A673 (cell line): ENCODE measurements at regions not wholly inside any gene's neighbourhood (a gene's known extent, or its start where the extent isn't known, plus 50 kb on each side); places are given as distances from the start of the nearest gene placed in this dataset.

Experiments used
- BruUV-seq: library from RNA; stranded (reverse); fragments of 400-500 nt; replicated peaks from 2 replicates; lab custom pipeline; 2021; lab: Mats Ljungman, UMichigan
- CTCF ChIA-PET: fragments of 300-600 bp; sonication (Branson Sonifier 250); formaldehyde crosslinking; loops from one replicate; lab custom pipeline; 2022; ENCODE audit warnings: antibody characterized with exemption; lab: Charles Lee
- POLR2A ChIA-PET: fragments of 300-600 bp; sonication (Branson Sonifier 250); formaldehyde crosslinking; loops from one replicate; lab custom pipeline; 2022; ENCODE audit warnings: antibody characterized with exemption; ENCODE audit not compliant: low non-redundant PET; lab: Charles Lee
- DNase-seq: peaks from one replicate; pipeline ENCODE4 v3.0.0-alpha.2; 2015; ENCODE audit warnings: low spot score
- H3K27ac ChIP-seq: fragments of 200-600 bp; sonication (generic); 2 replicates; pipeline ENCODE4 v1.5.1; 2016; ENCODE audit warnings: mixed run types, low read depth, mild to moderate bottlenecking, mixed read lengths, antibody characterized with exemption, low read length; ENCODE audit not compliant: poor library complexity, severe bottlenecking
- H3K27me3 ChIP-seq: fragments of 200-600 bp; sonication (generic); replicated peaks from 2 replicates; pipeline ENCODE4 v1.6.1; 2017; ENCODE audit warnings: mixed run types, low read depth, mild to moderate bottlenecking, mixed read lengths, antibody characterized with exemption, low read length; ENCODE audit not compliant: insufficient read depth, poor library complexity
- H3K36me3 ChIP-seq: fragments of 200-600 bp; sonication (generic); 2 replicates; pipeline ENCODE4 v1.6.1; 2016; ENCODE audit warnings: mixed run types, mild to moderate bottlenecking, mixed read lengths, antibody characterized with exemption, low read length; ENCODE audit not compliant: insufficient read depth, poor library complexity, severe bottlenecking
- H3K4me1 ChIP-seq: fragments of 200-600 bp; sonication (generic); 2 replicates; pipeline ENCODE4 v1.6.1; 2017; ENCODE audit warnings: mixed run types, mild to moderate bottlenecking, mixed read lengths, antibody characterized with exemption, low read length; ENCODE audit not compliant: insufficient read depth, poor library complexity, severe bottlenecking
- H3K4me3 ChIP-seq: fragments of 200-600 bp; sonication (generic); 2 replicates; pipeline ENCODE4 v1.5.1; 2016; ENCODE audit warnings: low read depth, mixed run types, mild to moderate bottlenecking, mixed read lengths, low read length; ENCODE audit not compliant: poor library complexity, severe bottlenecking
- H3K9me3 ChIP-seq: fragments of 200-600 bp; sonication (generic); 2 replicates; pipeline ENCODE4 v1.6.1; 2016; ENCODE audit warnings: mixed run types, low read depth, mild to moderate bottlenecking, mixed read lengths, antibody characterized with exemption, low read length; ENCODE audit not compliant: poor library complexity, severe bottlenecking
- EZH2 ChIP-seq: fragments of 200-600 bp; sonication (generic); IDR thresholded peaks from 2 replicates; pipeline ENCODE4 v1.6.1; 2017; ENCODE audit warnings: borderline replicate concordance, low read depth, mild to moderate bottlenecking, mixed read lengths, antibody characterized with exemption, low read length; ENCODE audit not compliant: poor library complexity, severe bottlenecking
- intact Hi-C: fragments of 100-400 bp; cut with micrococcal nuclease; formaldehyde crosslinking; loops from one replicate; pipeline ENCODE4 v1.10.0; 2022; ENCODE audit not compliant: unreplicated experiment
- TF ChIP-seq, protein P1 (sequence below): fragments of 300-800, 200-600 bp; sonication (generic); conservative IDR thresholded peaks from 2 replicates; pipeline ENCODE4 v1.5.1; 2017; ENCODE audit warnings: low read depth, mild to moderate bottlenecking, antibody characterized with exemption, low read length, moderate library complexity, mixed read lengths

DNA sequence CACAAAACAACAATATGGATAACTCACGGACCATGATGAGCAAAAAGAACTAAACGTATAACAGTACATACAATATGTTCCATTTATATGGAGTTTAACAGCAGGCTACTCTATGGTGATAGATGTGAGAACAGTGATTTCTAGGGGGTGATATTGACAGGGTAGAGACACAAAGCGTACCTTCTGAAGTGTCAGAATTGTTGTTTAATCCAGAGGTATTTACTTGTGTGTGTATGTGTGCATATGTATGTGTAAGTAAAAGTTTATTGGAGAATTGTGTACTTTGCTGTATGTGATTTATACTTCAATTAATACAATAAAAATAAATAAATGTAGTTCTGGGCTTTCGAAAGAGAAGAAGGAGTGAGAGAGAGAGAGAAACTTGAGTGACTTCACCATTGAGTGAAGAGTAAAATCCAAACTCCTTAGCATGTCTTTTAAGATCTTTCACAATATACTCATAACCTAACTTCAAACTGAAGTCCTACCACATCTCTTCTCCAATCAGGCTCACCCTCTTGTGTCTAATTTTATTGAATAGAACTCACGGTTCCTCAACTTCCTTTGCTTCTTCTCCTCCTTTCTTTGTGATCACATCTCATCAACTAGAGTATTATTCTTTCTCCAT lies 126.0 kb upstream of the KLF7 start:
- Histone ChIP-seq H3K9me3 (no peaks in the 10 kb centered on the region), H3K4me1 (no peaks in the 10 kb centered on the region), H3K27me3 (no peaks in the 10 kb centered on the region), H3K27ac (no peak overlapping the region), H3K36me3 (no peaks in the 10 kb centered on the region), H3K4me3 (no peak overlapping the region)
- no peak for TF ChIP-seq EZH2
- TF ChIP-seq, protein P1, sequence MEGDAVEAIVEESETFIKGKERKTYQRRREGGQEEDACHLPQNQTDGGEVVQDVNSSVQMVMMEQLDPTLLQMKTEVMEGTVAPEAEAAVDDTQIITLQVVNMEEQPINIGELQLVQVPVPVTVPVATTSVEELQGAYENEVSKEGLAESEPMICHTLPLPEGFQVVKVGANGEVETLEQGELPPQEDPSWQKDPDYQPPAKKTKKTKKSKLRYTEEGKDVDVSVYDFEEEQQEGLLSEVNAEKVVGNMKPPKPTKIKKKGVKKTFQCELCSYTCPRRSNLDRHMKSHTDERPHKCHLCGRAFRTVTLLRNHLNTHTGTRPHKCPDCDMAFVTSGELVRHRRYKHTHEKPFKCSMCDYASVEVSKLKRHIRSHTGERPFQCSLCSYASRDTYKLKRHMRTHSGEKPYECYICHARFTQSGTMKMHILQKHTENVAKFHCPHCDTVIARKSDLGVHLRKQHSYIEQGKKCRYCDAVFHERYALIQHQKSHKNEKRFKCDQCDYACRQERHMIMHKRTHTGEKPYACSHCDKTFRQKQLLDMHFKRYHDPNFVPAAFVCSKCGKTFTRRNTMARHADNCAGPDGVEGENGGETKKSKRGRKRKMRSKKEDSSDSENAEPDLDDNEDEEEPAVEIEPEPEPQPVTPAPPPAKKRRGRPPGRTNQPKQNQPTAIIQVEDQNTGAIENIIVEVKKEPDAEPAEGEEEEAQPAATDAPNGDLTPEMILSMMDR: no peak
- BruUV-seq: no TSS peak
- no peak for DNase-seq
- ChIA-PET CTCF (no interaction called here), POLR2A (no interaction called here)
- intact Hi-C loops: no loop called here

- H3K27ac ChIP-seq: no peak overlapping the region
- ChIA-PET POLR2A (no interaction called here), CTCF (no interaction called here)
- H3K36me3 ChIP-seq: no peaks in the 10 kb centered on the region
- BruUV-seq: no TSS peak
- no peak overlapping the region for H3K4me3 ChIP-seq
- peaks cover 4% of the 10 kb centered on the region for H3K27me3 ChIP-seq
- DNase-seq: no peak
- TF ChIP-seq EZH2: no peak
- TF ChIP-seq, protein P1: no peak
- intact Hi-C loops: no loop called here
- no peaks in the 10 kb centered on the region for H3K9me3 ChIP-seq
- no peaks in the 10 kb centered on the region for H3K4me1 ChIP-seq
Observed at GRCh38 chr2:207296265-207296948, 130.7 kb upstream of the KLF7 start.

DNA sequence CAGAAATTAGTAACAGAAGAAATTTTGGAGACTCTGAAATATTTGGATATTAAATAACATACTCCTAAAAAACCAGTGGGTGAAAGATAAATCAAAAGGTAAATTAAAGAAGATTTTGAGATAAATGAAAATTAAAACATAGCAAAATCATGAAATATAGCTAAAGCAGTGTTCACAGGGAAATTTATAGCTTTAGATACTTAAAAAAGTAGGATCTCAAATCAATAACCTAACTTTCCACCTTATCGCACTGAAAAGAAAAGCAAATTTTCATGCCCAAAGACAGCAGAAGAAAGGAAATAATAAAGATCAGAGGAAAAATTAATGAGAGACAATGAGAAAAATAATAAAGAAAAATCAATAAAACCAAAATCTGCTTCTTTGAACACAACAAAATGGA lies 135.1 kb upstream of the KLF7 start:
- Histone ChIP-seq H3K4me1 (no peaks in the 10 kb centered on the region), H3K4me3 (no peak overlapping the region), H3K27me3 (peaks cover 4% of the 10 kb centered on the region), H3K27ac (no peak overlapping the region), H3K36me3 (no peaks in the 10 kb centered on the region), H3K9me3 (no peaks in the 10 kb centered on the region)
- no TSS peak for BruUV-seq
- intact Hi-C loops: no loop called here
- ChIA-PET POLR2A (no interaction called here), CTCF (no interaction called here)
- TF ChIP-seq, protein P1: no peak
- TF ChIP-seq EZH2: no peak
- no peak for DNase-seq
